Neural crest cell (in vitro differentiated cells): ENCODE measurements at regions not wholly inside any gene's neighbourhood (a gene's known extent, or its start where the extent isn't known, plus 50 kb on each side); places are given as distances from the start of the nearest gene placed in this dataset.
"Not testable (repeated sequence)": the region's sequence is repeated elsewhere in the genome, so short reads cannot be mapped to it uniquely, and the experiment has no call there.

Experiments
- DNase-seq: peaks from one replicate; pipeline ENCODE4 v3.0.0; 2021; ENCODE audit warnings: low read depth, mixed read lengths, low spot score
- H3K27ac Mint-ChIP-seq: one replicate; pipeline ENCODE4 v1.8.0; 2021; ENCODE audit warnings: mild to moderate bottlenecking, mixed read lengths; ENCODE audit not compliant: unreplicated experiment
- H3K27me3 Mint-ChIP-seq: 2 replicates; pipeline ENCODE4 v1.8.0; 2021; ENCODE audit warnings: low read depth, mild to moderate bottlenecking, mixed read lengths
- H3K36me3 Mint-ChIP-seq: 2 replicates; pipeline ENCODE4 v1.8.0; 2021; ENCODE audit warnings: low read depth, mild to moderate bottlenecking, mixed read lengths
- H3K4me1 Mint-ChIP-seq: 2 replicates; pipeline ENCODE4 v1.8.0; 2021; ENCODE audit warnings: mixed read lengths
- H3K4me3 Mint-ChIP-seq: one replicate; pipeline ENCODE4 v1.8.0; 2021; ENCODE audit warnings: mild to moderate bottlenecking, mixed read lengths
- H3K9me3 Mint-ChIP-seq: 2 replicates; pipeline ENCODE4 v1.8.0; 2021; ENCODE audit warnings: mixed read lengths
- CTCF ChIP-seq: fragments of 200-600 bp; sonication (generic); conservative IDR thresholded peaks from 2 replicates; pipeline ENCODE4 v1.5.0; 2021; ENCODE audit warnings: antibody characterized with exemption, mild to moderate bottlenecking

GRCh38 chr15:38134252-38134651, 118.4 kb upstream of the SPRED1 start:
- Mint-ChIP-seq H3K4me3 (no peak overlapping the region), H3K9me3 (peaks cover 6% of the 10 kb centered on the region), H3K36me3 (peaks cover 15% of the 10 kb centered on the region), H3K4me1 (peaks cover 29% of the 10 kb centered on the region), H3K27ac (no peak overlapping the region), H3K27me3 (no peaks in the 10 kb centered on the region)
- no peak for TF ChIP-seq CTCF
- no peak for DNase-seq

- not testable (repeated sequence) for H3K9me3 Mint-ChIP-seq, H3K4me3 Mint-ChIP-seq, DNase-seq, H3K27ac Mint-ChIP-seq, H3K27me3 Mint-ChIP-seq, H3K36me3 Mint-ChIP-seq
- peaks cover 21% of the 10 kb centered on the region for H3K4me1 Mint-ChIP-seq
These were observed 110.4 kb upstream of the SPRED1 start for GRCh38 chr15:38142195-38142594.

- Mint-ChIP-seq H3K4me1 (peaks cover 26% of the 10 kb centered on the region), H3K27me3 (no peaks in the 10 kb centered on the region), H3K36me3 (peaks cover 7% of the 10 kb centered on the region), H3K27ac (no peak overlapping the region), H3K4me3 (no peak overlapping the region), H3K9me3 (peaks cover 12% of the 10 kb centered on the region)
- no peak for TF ChIP-seq CTCF
- DNase-seq, result no peak
These were observed 107.7 kb upstream of the SPRED1 start for GRCh38 chr15:38144921-38145320.

GRCh38 chr15:38145651-38146111, 107.0 kb upstream of the SPRED1 start:
- peak overlapping the region; percentile 13 for H3K4me3 Mint-ChIP-seq
- H3K27ac Mint-ChIP-seq, result peak overlapping the region; percentile 83
- DNase-seq, result no peak
- TF ChIP-seq CTCF, result no peak
- H3K36me3 Mint-ChIP-seq, result peaks cover 10% of the 10 kb centered on the region
- peaks cover 26% of the 10 kb centered on the region for H3K4me1 Mint-ChIP-seq
- peaks cover 16% of the 10 kb centered on the region for H3K9me3 Mint-ChIP-seq
- H3K27me3 Mint-ChIP-seq, result no peaks in the 10 kb centered on the region

- peaks cover 16% of the 10 kb centered on the region for H3K9me3 Mint-ChIP-seq
- H3K36me3 Mint-ChIP-seq, result peaks cover 12% of the 10 kb centered on the region
- H3K27ac Mint-ChIP-seq, result no peak overlapping the region
- no peak overlapping the region for H3K4me3 Mint-ChIP-seq
- DNase-seq, result no peak
- TF ChIP-seq CTCF, result no peak
- H3K27me3 Mint-ChIP-seq, result no peaks in the 10 kb centered on the region
- H3K4me1 Mint-ChIP-seq, result peaks cover 26% of the 10 kb centered on the region
These were observed 105.4 kb upstream of the SPRED1 start for GRCh38 chr15:38147246-38147645.

GRCh38 chr15:38148471-38148870, 104.2 kb upstream of the SPRED1 start:
- TF ChIP-seq CTCF, result no peak
- Mint-ChIP-seq H3K36me3 (peaks cover 15% of the 10 kb centered on the region), H3K27me3 (no peaks in the 10 kb centered on the region)

More at GRCh38 chr15:38148471-38148870, 104.2 kb upstream of the SPRED1 start:
- Mint-ChIP-seq H3K4me3 (no peak overlapping the region), H3K27ac (no peak overlapping the region), H3K4me1 (peaks cover 26% of the 10 kb centered on the region), H3K9me3 (peaks cover 17% of the 10 kb centered on the region)
- no peak for DNase-seq
